Fibroblast of mammary gland (primary cell): ENCODE measurements at regions not wholly inside any gene's neighbourhood (a gene's known extent, or its start where the extent isn't known, plus 50 kb on each side); places are given as distances from the start of the nearest gene placed in this dataset.

Experiments
- DNase-seq: peaks from one replicate; pipeline ENCODE4 v3.0.0-alpha.2; 2010; ENCODE audit warnings: low read depth
- H3K4me3 ChIP-seq: 2 replicates; pipeline ENCODE4 v1.5.1; 2011; ENCODE audit warnings: low read depth, mild to moderate bottlenecking, low read length, moderate library complexity; ENCODE audit not compliant: control insufficient read depth
- TF ChIP-seq, protein P1 (sequence below): conservative IDR thresholded peaks from 2 replicates; pipeline ENCODE4 v1.5.1; 2011; ENCODE audit warnings: low read depth, low read length, inconsistent platforms; ENCODE audit not compliant: control insufficient read depth, insufficient read depth

DNA sequence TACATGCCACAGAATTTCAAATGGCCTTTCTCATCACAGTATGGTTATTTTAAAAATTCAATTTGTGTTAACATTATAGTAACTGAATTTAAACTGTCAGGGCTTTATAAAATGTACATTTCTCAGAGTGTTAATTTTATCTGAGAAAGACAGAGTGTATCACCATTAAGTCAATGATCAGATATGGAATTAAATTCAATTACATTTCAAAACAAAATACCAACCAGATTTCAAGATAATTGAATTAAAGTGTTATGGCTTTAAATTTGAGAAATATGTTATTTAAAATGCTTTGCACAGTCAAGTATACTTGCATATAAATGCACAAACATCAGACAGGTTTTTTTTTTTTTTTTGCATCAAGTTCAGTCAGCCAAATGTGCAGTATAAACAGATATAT, 1574.4 kb downstream of the BRINP3 start:
- TF ChIP-seq, protein P1, sequence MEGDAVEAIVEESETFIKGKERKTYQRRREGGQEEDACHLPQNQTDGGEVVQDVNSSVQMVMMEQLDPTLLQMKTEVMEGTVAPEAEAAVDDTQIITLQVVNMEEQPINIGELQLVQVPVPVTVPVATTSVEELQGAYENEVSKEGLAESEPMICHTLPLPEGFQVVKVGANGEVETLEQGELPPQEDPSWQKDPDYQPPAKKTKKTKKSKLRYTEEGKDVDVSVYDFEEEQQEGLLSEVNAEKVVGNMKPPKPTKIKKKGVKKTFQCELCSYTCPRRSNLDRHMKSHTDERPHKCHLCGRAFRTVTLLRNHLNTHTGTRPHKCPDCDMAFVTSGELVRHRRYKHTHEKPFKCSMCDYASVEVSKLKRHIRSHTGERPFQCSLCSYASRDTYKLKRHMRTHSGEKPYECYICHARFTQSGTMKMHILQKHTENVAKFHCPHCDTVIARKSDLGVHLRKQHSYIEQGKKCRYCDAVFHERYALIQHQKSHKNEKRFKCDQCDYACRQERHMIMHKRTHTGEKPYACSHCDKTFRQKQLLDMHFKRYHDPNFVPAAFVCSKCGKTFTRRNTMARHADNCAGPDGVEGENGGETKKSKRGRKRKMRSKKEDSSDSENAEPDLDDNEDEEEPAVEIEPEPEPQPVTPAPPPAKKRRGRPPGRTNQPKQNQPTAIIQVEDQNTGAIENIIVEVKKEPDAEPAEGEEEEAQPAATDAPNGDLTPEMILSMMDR, result no peak
- DNase-seq, result no peak
- no peak overlapping the region for H3K4me3 ChIP-seq

DNA sequence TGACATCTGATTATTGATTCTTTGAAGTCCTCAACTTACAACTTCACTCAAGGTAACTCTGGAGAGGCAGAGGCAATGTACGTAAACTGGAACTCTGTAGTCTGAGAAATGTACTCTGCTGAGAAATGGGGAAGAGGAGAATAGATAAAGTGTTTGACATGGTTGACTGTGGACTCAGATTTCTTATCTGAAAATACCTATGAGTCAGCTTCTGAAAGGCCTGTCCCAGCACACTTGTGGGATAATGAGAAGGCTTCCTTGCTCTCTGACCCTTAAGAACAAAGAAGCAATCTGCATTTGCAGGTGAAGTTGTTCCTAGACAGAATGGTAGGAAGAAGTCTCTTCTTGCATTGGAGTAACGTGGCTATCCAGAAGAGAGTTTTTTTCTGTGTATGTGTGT, 1573.5 kb downstream of the BRINP3 start:
- no peak for DNase-seq
- TF ChIP-seq, protein P1, result no peak
- H3K4me3 ChIP-seq, result no peak overlapping the region

DNA sequence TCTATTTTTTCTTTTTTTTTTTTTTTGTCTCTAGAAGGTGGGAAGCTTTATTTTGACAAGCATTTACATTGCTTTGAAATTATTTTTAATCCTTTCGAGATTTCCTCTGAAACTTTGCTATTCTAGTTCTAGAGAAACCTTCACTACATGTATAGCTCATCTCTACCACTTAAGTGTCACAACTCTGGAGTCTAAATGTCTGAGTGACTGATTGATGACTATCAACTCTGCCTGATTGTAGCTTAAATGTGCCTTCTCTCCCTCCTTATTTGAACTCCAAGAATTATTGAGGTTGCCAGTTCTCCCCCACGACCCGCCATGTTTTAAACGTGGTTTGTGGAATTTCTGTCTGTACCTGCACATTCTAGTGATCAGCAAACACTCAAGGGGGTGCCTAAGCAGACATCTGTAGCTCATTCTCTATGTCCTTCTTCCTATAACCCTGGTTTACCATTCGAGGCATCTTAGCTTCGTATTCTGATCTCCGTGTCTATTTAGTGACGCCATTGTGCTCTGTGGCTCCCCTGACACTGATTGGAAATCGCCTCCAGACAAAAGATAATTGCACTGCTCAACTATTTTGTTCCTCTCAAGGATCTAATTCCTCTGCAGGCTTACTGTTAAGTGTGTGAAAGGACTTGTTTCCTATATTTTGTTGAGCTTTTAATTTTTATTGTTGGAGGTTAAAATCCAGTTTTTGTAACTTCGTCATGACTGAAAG, 1570.6 kb downstream of the BRINP3 start:
- DNase-seq, result no peak
- H3K4me3 ChIP-seq, result no peak overlapping the region
- TF ChIP-seq, protein P1, result no peak

DNA sequence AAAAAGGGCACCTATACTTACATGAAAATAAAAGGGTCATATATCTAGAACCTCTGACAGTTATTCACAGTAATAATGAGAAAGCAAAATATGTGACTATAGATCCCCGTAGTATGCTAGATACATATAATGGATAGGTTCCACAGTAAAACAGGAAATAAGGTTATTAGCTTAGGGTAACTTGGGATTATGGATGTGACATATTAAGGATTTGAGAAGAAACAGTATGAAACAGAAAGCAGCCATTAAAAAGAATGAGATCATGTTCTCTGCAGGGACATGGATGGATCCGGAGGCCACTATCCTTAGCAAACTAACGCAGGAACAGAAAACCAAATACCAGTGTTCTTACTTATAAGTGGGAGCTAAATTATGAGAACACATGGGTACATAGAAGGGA, 1547.3 kb downstream of the BRINP3 start:
- DNase-seq, result no peak
- H3K4me3 ChIP-seq, result no peak overlapping the region
- TF ChIP-seq, protein P1, result no peak

DNA sequence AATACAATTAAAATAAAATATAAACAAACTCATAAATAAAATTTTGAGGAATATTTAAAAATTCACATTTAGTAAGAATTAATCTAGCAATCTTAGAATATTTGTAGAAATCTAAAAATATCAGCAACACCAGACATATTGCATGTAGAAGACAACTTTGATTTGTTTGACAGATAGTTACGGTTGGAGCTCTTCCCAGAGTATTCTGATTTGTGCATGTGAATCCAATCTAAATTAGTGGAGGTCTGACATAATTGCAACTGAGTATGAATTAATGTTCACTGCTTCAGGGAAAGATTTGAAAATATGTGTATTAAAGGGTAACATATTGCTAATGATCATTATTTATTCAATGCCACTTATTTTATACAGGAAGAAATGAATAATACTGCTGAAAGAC, 1546.2 kb downstream of the BRINP3 start:
- no peak overlapping the region for H3K4me3 ChIP-seq
- DNase-seq, result no peak
- TF ChIP-seq, protein P1, result no peak

DNA sequence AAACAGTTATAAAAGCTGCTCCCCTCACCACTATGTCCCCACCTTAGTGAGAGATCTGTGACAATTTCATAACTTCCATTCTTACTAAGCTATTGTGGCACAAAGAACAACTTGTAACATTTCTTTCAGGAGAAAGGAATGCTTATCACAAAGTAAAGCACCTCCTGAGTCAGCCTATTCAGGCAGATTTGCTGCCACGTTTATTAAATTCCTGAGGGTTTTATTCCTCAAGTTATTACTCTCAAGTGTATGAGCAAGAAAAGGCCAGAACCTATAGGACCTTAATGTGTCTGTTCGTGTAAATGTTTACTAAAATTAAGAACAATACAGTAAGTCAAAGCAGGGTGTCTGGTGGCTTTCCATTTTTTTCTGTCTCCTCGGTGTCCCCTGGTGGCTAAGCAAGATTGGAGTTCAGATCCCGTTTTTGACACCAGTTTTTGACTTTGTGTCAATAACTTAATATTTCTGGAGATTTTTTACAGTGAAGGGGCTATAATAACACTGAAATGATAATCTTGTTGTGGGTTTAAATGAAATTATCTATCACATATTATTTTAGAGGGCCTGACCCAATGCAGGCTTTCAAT, 1539.6 kb downstream of the BRINP3 start:
- H3K4me3 ChIP-seq, result no peak overlapping the region
- TF ChIP-seq, protein P1, result no peak
- DNase-seq, result no peak
